GM23338 (cell line): ENCODE measurements at regions not wholly inside any gene's neighbourhood (a gene's known extent, or its start where the extent isn't known, plus 50 kb on each side); places are given as distances from the start of the nearest gene placed in this dataset.

ENCODE experiments used
- CREB1 ChIP-seq: fragments of 250-450 bp; sonication (Bioruptor Pico); IDR thresholded peaks from 2 replicates; pipeline ENCODE4 v1.5.0; 2020; ENCODE audit warnings: low read depth, mild to moderate bottlenecking, moderate library complexity
- CTCF ChIP-seq, 2 experiments: fragments of 200-600 bp in 1 of 2; sonication (generic) in 1 of 2; conservative IDR thresholded peaks; 2 replicates each; pipeline versions ENCODE4 v1.5.1 to v1.6.1; 2016 to 2017; ENCODE audit warnings: antibody characterized with exemption in 2 of 2, low read depth in 2 of 2, mild to moderate bottlenecking in 2 of 2, moderate library complexity in 1 of 2
- ETS1 ChIP-seq: IDR thresholded peaks from 2 replicates; pipeline ENCODE4 v1.6.1; 2016; ENCODE audit warnings: antibody characterized with exemption
- EZH2 ChIP-seq: fragments of 200-600 bp; sonication (generic); IDR thresholded peaks from one replicate; pipeline ENCODE4 v1.8.0; 2017; ENCODE audit warnings: antibody characterized with exemption, mild to moderate bottlenecking, low read depth; ENCODE audit not compliant: unreplicated experiment
- EZH2phosphoT487 ChIP-seq: fragments of 200-600 bp; sonication (generic); IDR thresholded peaks from one replicate; pipeline ENCODE4 v1.8.1; 2018; ENCODE audit warnings: antibody characterized with exemption; ENCODE audit not compliant: unreplicated experiment
- JUNB ChIP-seq: IDR thresholded peaks from one replicate; pipeline ENCODE4 v1.6.1; 2016; ENCODE audit warnings: antibody characterized with exemption; ENCODE audit not compliant: unreplicated experiment
- NANOG ChIP-seq: IDR thresholded peaks from 2 replicates; pipeline ENCODE4 v1.6.1; 2016; ENCODE audit warnings: antibody characterized with exemption, borderline replicate concordance
- POLR2AphosphoS5 ChIP-seq: IDR thresholded peaks from 2 replicates; pipeline ENCODE4 v1.6.1; 2016; ENCODE audit warnings: antibody characterized with exemption, low read depth
- ZNF114 ChIP-seq: fragments of 250-450 bp; sonication (Bioruptor Pico); IDR thresholded peaks from 2 replicates; pipeline ENCODE4 v1.5.0; 2020; ENCODE audit warnings: mild to moderate bottlenecking, moderate library complexity
- TF ChIP-seq, protein P1 (sequence below): IDR thresholded peaks from one replicate; pipeline ENCODE4 v1.6.1; 2018; ENCODE audit warnings: antibody characterized with exemption; ENCODE audit not compliant: unreplicated experiment
- TF ChIP-seq, protein P2 (sequence below): fragments of 250-450 bp; sonication (Bioruptor Pico); IDR thresholded peaks from 2 replicates; pipeline ENCODE4 v1.5.0; 2020; ENCODE audit warnings: mild to moderate bottlenecking, moderate library complexity

GRCh38 chr9:8179381-8180053 lies 379.9 kb upstream of the DMAC1 start:
- TF ChIP-seq POLR2AphosphoS5 (no peak), CTCF (conservative IDR thresholded peaks at IDR 0.05; ENCODE audit: low read depth in 2 of 2) (no peak), ETS1 (no peak), ZNF114 (CRISPR knock-in tag) (no peak), EZH2phosphoT487 (no peak), CREB1 (CRISPR knock-in tag) (no peak), EZH2 (no peak), JUNB (no peak), NANOG (no peak)
- TF ChIP-seq, protein P1, sequence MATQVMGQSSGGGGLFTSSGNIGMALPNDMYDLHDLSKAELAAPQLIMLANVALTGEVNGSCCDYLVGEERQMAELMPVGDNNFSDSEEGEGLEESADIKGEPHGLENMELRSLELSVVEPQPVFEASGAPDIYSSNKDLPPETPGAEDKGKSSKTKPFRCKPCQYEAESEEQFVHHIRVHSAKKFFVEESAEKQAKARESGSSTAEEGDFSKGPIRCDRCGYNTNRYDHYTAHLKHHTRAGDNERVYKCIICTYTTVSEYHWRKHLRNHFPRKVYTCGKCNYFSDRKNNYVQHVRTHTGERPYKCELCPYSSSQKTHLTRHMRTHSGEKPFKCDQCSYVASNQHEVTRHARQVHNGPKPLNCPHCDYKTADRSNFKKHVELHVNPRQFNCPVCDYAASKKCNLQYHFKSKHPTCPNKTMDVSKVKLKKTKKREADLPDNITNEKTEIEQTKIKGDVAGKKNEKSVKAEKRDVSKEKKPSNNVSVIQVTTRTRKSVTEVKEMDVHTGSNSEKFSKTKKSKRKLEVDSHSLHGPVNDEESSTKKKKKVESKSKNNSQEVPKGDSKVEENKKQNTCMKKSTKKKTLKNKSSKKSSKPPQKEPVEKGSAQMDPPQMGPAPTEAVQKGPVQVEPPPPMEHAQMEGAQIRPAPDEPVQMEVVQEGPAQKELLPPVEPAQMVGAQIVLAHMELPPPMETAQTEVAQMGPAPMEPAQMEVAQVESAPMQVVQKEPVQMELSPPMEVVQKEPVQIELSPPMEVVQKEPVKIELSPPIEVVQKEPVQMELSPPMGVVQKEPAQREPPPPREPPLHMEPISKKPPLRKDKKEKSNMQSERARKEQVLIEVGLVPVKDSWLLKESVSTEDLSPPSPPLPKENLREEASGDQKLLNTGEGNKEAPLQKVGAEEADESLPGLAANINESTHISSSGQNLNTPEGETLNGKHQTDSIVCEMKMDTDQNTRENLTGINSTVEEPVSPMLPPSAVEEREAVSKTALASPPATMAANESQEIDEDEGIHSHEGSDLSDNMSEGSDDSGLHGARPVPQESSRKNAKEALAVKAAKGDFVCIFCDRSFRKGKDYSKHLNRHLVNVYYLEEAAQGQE: no peak
- TF ChIP-seq, protein P2, sequence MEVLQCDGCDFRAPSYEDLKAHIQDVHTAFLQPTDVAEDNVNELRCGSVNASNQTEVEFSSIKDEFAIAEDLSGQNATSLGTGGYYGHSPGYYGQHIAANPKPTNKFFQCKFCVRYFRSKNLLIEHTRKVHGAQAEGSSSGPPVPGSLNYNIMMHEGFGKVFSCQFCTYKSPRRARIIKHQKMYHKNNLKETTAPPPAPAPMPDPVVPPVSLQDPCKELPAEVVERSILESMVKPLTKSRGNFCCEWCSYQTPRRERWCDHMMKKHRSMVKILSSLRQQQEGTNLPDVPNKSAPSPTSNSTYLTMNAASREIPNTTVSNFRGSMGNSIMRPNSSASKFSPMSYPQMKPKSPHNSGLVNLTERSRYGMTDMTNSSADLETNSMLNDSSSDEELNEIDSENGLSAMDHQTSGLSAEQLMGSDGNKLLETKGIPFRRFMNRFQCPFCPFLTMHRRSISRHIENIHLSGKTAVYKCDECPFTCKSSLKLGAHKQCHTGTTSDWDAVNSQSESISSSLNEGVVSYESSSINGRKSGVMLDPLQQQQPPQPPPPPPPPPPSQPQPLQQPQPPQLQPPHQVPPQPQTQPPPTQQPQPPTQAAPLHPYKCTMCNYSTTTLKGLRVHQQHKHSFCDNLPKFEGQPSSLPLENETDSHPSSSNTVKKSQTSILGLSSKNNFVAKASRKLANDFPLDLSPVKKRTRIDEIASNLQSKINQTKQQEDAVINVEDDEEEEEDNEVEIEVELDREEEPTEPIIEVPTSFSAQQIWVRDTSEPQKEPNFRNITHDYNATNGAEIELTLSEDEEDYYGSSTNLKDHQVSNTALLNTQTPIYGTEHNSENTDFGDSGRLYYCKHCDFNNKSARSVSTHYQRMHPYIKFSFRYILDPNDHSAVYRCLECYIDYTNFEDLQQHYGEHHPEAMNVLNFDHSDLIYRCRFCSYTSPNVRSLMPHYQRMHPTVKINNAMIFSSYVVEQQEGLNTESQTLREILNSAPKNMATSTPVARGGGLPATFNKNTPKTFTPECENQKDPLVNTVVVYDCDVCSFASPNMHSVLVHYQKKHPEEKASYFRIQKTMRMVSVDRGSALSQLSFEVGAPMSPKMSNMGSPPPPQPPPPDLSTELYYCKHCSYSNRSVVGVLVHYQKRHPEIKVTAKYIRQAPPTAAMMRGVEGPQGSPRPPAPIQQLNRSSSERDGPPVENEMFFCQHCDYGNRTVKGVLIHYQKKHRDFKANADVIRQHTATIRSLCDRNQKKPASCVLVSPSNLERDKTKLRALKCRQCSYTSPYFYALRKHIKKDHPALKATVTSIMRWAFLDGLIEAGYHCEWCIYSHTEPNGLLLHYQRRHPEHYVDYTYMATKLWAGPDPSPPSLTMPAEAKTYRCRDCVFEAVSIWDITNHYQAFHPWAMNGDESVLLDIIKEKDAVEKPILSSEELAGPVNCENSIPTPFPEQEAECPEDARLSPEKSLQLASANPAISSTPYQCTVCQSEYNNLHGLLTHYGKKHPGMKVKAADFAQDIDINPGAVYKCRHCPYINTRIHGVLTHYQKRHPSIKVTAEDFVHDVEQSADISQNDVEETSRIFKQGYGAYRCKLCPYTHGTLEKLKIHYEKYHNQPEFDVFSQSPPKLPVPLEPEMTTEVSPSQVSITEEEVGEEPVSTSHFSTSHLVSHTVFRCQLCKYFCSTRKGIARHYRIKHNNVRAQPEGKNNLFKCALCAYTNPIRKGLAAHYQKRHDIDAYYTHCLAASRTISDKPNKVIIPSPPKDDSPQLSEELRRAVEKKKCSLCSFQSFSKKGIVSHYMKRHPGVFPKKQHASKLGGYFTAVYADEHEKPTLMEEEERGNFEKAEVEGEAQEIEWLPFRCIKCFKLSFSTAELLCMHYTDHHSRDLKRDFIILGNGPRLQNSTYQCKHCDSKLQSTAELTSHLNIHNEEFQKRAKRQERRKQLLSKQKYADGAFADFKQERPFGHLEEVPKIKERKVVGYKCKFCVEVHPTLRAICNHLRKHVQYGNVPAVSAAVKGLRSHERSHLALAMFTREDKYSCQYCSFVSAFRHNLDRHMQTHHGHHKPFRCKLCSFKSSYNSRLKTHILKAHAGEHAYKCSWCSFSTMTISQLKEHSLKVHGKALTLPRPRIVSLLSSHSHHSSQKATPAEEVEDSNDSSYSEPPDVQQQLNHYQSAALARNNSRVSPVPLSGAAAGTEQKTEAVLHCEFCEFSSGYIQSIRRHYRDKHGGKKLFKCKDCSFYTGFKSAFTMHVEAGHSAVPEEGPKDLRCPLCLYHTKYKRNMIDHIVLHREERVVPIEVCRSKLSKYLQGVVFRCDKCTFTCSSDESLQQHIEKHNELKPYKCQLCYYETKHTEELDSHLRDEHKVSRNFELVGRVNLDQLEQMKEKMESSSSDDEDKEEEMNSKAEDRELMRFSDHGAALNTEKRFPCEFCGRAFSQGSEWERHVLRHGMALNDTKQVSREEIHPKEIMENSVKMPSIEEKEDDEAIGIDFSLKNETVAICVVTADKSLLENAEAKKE (CRISPR knock-in tag): no peak
